ENCODE measurements at regions not wholly inside any gene's neighbourhood (a gene's known extent, or its start where the extent isn't known, plus 50 kb on each side); places are given as distances from the start of the nearest gene placed in this dataset.

- TF ChIP-seq CTCF (optimal IDR thresholded peaks at IDR 0.05 in 1 of 3, IDR thresholded peaks at IDR 0.05 in 1 of 3, conservative IDR thresholded peaks at IDR 0.05 in 1 of 3; ENCODE audit: extremely low read depth in 1 of 3, insufficient read depth in 2 of 3, low read length in 3 of 3) (no peak), EZH2 (IDR thresholded peaks at IDR 0.05; ENCODE audit: low read length) (no peak)
- FAIRE-seq (no peak), DNase-seq (ENCODE audit: low read depth, low spot score) (no peak)
- Histone ChIP-seq H3K27me3 (ENCODE audit: control insufficient read depth, extremely low read depth, insufficient read depth, low read length) (no peaks in the 10 kb centered on the region), H3K9me1 (ENCODE audit: control insufficient read depth, extremely low read depth, insufficient read depth, low read length) (no peaks in the 10 kb centered on the region), H3K4me3 (ENCODE audit: control insufficient read depth in 2 of 3, extremely low read depth in 1 of 3, insufficient read depth in 2 of 3, low read depth in 1 of 3, low read length in 3 of 3) (no peak overlapping the region), H3K9me3 (ENCODE audit: control insufficient read depth, low read depth, low read length) (no peaks in the 10 kb centered on the region), H4K20me1 (ENCODE audit: control insufficient read depth, extremely low read depth, insufficient read depth, low read length) (no peaks in the 10 kb centered on the region), H3K27ac (ENCODE audit: control insufficient read depth, insufficient read depth, low read length) (no peak overlapping the region), H3K36me3 (ENCODE audit: control insufficient read depth in 2 of 2, extremely low read depth in 1 of 2, insufficient read depth in 2 of 2, low read length in 2 of 2) (no peaks in the 10 kb centered on the region), H3K79me2 (ENCODE audit: control insufficient read depth, insufficient read depth, low read length) (no peaks in the 10 kb centered on the region), H3K4me1 (ENCODE audit: control insufficient read depth, extremely low read depth, insufficient read depth, low read length) (peaks cover 12% of the 10 kb centered on the region), H2AFZ (ENCODE audit: control insufficient read depth, low read length) (no peak overlapping the region), H3K9ac (ENCODE audit: control insufficient read depth, extremely low read depth, insufficient read depth, low read length) (no peak overlapping the region), H3K4me2 (ENCODE audit: control insufficient read depth, extremely low read depth, insufficient read depth, low read depth, low read length) (no peak overlapping the region)
- dilution Hi-C loops (cut with MboI; ENCODE audit: extremely low pct_ligation_motif_present, low sequenced_read_pairs), result no loop called here
Measured at GRCh38 chr13:102970542-102970941, 95.7 kb downstream of the SLC10A2 start.

GRCh38 chr13:102968572-102969228, 97.5 kb downstream of the SLC10A2 start:
- Histone ChIP-seq H3K79me2 (ENCODE audit: control insufficient read depth, insufficient read depth, low read length) (no peaks in the 10 kb centered on the region), H3K9me1 (ENCODE audit: control insufficient read depth, extremely low read depth, insufficient read depth, low read length) (no peaks in the 10 kb centered on the region), H3K36me3 (ENCODE audit: control insufficient read depth in 2 of 2, extremely low read depth in 1 of 2, insufficient read depth in 2 of 2, low read length in 2 of 2) (no peaks in the 10 kb centered on the region), H3K9me3 (ENCODE audit: control insufficient read depth, low read depth, low read length) (no peaks in the 10 kb centered on the region), H4K20me1 (ENCODE audit: control insufficient read depth, extremely low read depth, insufficient read depth, low read length) (no peaks in the 10 kb centered on the region), H3K27me3 (ENCODE audit: control insufficient read depth, extremely low read depth, insufficient read depth, low read length) (no peaks in the 10 kb centered on the region), H3K27ac (ENCODE audit: control insufficient read depth, insufficient read depth, low read length) (no peak overlapping the region), H2AFZ (ENCODE audit: control insufficient read depth, low read length) (no peak overlapping the region), H3K4me1 (ENCODE audit: control insufficient read depth, extremely low read depth, insufficient read depth, low read length) (peaks cover 15% of the 10 kb centered on the region), H3K4me3 (ENCODE audit: control insufficient read depth in 2 of 3, extremely low read depth in 1 of 3, insufficient read depth in 2 of 3, low read depth in 1 of 3, low read length in 3 of 3) (no peak overlapping the region), H3K9ac (ENCODE audit: control insufficient read depth, extremely low read depth, insufficient read depth, low read length) (no peak overlapping the region), H3K4me2 (ENCODE audit: control insufficient read depth, extremely low read depth, insufficient read depth, low read depth, low read length) (no peak overlapping the region)
- FAIRE-seq, result no peak
- DNase-seq (ENCODE audit: low read depth, low spot score), result no peak
- dilution Hi-C loops (cut with MboI; ENCODE audit: extremely low pct_ligation_motif_present, low sequenced_read_pairs), result no loop called here
- TF ChIP-seq CTCF (optimal IDR thresholded peaks at IDR 0.05 in 1 of 3, IDR thresholded peaks at IDR 0.05 in 1 of 3, conservative IDR thresholded peaks at IDR 0.05 in 1 of 3; ENCODE audit: extremely low read depth in 1 of 3, insufficient read depth in 2 of 3, low read length in 3 of 3), result no peak
- no peak for TF ChIP-seq EZH2 (IDR thresholded peaks at IDR 0.05; ENCODE audit: low read length)

Measured in keratinocyte (primary cell).